Esophagus muscularis mucosa (tissue), 4 donors: ENCODE measurements at regions not wholly inside any gene's neighbourhood (a gene's known extent, or its start where the extent isn't known, plus 50 kb on each side); places are given as distances from the start of the nearest gene placed in this dataset.

Experiments
- DNase-seq: peaks from one replicate; pipeline ENCODE4 v3.0.0-alpha.2; 2017; ENCODE audit errors: extremely low spot score
- H3K27ac ChIP-seq, 4 donors: fragments of 200-600 bp; sonication (generic); replicated peaks in 1 of 4; 1 replicate in 3 of 4; 2 replicates in 1 of 4; pipeline ENCODE4 v1.5.1; 2016 to 2019; ENCODE audit warnings: mild to moderate bottlenecking in 1 of 4
- H3K27me3 ChIP-seq, 4 donors: fragments of 200-600 bp; sonication (generic); one replicate each; pipeline versions ENCODE4 v1.5.1 to v1.6.0; 2016 to 2019
- H3K36me3 ChIP-seq, 4 donors: fragments of 200-600 bp; sonication (generic); one replicate each; pipeline ENCODE4 v1.5.1; 2016 to 2019
- H3K4me1 ChIP-seq, 4 donors: fragments of 200-600 bp; sonication (generic); one replicate each; pipeline ENCODE4 v1.5.1; 2016 to 2019
- H3K4me3 ChIP-seq, 4 donors: fragments of 200-600 bp; sonication (generic); 1 replicate in 2 of 4; 2 replicates in 2 of 4; pipeline ENCODE4 v1.5.1; 2016 to 2019; ENCODE audit warnings: mild to moderate bottlenecking in 4 of 4, moderate library complexity in 1 of 4
- H3K9me3 ChIP-seq, 4 donors: fragments of 200-600 bp; sonication (generic); 1 replicate in 3 of 4; 2 replicates in 1 of 4; pipeline ENCODE4 v1.5.1; 2016 to 2019
- EP300 ChIP-seq: sonication (generic); formaldehyde crosslinking; IDR thresholded peaks from one replicate; pipeline ENCODE4 v1.6.1; 2017; ENCODE audit warnings: antibody characterized with exemption
- POLR2A ChIP-seq: fragments of 450-650 bp; IDR thresholded peaks from one replicate; pipeline ENCODE4 v1.6.1; 2017; ENCODE audit warnings: antibody characterized with exemption, moderate library complexity, mild to moderate bottlenecking, low read depth
- POLR2AphosphoS5 ChIP-seq, 2 donors: sonication (generic); formaldehyde crosslinking; IDR thresholded peaks; one replicate each; pipeline ENCODE4 v1.6.1; 2017; ENCODE audit warnings: antibody characterized with exemption in 2 of 2
- WGBS: methylation state at CpG from one replicate; pipeline ENCODE4 v1.1.5; 2018; 5-methylcytosine and 5-hydroxymethylcytosine counted together
- intact Hi-C: fragments of 100-400 bp; cut with DNase I; formaldehyde crosslinking; loops from one replicate; pipeline ENCODE4 v1.15.1; 2023
- TF ChIP-seq, protein P1 (sequence below), 3 experiments: fragments of 200-600 bp in 2 of 3; fragments of 450-650 bp in 1 of 3; sonication (generic) in 2 of 3; IDR thresholded peaks; one replicate each; pipeline ENCODE4 v1.5.1; 2017 to 2019; ENCODE audit warnings: antibody characterized with exemption in 3 of 3, mild to moderate bottlenecking in 2 of 3, moderate library complexity in 1 of 3

DNA sequence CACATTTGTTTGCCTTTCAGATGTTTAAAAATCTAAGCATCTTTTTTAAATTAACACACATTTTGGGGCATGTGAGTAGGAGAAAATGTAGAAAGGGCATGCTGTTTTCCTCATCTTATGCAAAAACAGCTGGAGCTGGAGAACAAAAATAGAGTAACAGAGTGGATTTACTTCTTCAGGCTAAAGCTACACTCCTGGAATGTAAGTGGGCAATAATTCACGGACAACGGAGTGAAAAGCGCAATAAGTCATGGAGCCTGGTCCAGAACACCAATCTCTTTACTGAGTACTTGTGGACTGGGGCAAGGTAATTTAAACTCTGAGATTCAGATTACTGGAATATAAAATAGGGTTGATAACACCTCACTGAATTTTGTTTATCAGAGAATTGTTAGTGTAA is 1018.8 kb upstream of the HS3ST1 start:
- no peak for DNase-seq
- WGBS, result 54% methylated on average over 3 of the region's 3 CpGs
- Histone ChIP-seq H3K27ac (no peak overlapping the region), H3K4me1 (no peaks in the 10 kb centered on the region), H3K27me3 (no peaks in the 10 kb centered on the region), H3K4me3 (no peak overlapping the region), H3K36me3 (no peaks in the 10 kb centered on the region), H3K9me3 (peaks cover 0 to 17% (median 12%) of the 10 kb centered on the region in 4 donors)
- intact Hi-C loops, result no loop called here
- TF ChIP-seq, protein P1, sequence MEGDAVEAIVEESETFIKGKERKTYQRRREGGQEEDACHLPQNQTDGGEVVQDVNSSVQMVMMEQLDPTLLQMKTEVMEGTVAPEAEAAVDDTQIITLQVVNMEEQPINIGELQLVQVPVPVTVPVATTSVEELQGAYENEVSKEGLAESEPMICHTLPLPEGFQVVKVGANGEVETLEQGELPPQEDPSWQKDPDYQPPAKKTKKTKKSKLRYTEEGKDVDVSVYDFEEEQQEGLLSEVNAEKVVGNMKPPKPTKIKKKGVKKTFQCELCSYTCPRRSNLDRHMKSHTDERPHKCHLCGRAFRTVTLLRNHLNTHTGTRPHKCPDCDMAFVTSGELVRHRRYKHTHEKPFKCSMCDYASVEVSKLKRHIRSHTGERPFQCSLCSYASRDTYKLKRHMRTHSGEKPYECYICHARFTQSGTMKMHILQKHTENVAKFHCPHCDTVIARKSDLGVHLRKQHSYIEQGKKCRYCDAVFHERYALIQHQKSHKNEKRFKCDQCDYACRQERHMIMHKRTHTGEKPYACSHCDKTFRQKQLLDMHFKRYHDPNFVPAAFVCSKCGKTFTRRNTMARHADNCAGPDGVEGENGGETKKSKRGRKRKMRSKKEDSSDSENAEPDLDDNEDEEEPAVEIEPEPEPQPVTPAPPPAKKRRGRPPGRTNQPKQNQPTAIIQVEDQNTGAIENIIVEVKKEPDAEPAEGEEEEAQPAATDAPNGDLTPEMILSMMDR (IDR thresholded peaks at IDR 0.05), result no peak
- TF ChIP-seq POLR2A (no peak), POLR2AphosphoS5 (IDR thresholded peaks at IDR 0.05) (no peak), EP300 (no peak)

DNA sequence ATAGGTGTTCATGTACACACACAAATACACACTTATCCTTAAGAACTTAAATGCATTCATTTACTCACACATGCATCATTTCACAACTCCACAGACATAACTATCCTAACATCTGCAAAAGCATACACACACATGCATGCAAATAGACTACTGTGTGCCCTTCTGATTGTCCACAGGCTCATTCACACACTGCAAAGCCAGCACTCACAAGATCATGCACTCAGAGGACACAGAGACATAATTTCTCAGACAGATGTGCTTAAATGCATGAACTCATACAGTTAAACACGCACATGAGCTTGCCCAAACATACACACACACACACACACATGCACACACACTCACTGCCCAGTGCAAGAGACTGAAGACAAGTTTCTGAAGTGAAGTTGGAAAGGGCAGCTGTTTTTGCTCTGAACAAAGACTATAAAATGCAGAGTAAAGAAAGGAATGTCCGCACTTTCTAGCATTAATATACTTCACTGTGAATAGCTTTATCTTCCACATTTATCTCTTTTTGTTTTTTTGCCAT is 1018.0 kb upstream of the HS3ST1 start:
- Histone ChIP-seq H3K9me3 (peaks cover 0 to 17% (median 9%) of the 10 kb centered on the region in 4 donors), H3K27ac (no peak overlapping the region), H3K4me1 (no peaks in the 10 kb centered on the region), H3K27me3 (no peaks in the 10 kb centered on the region), H3K4me3 (no peak overlapping the region), H3K36me3 (no peaks in the 10 kb centered on the region)
- 36% methylated on average over 2 of the region's 2 CpGs for WGBS
- DNase-seq, result no peak
- TF ChIP-seq EP300 (no peak), POLR2A (no peak), POLR2AphosphoS5 (IDR thresholded peaks at IDR 0.05) (no peak)
- TF ChIP-seq, protein P1 (IDR thresholded peaks at IDR 0.05), result no peak
- intact Hi-C loops, result no loop called here

DNA sequence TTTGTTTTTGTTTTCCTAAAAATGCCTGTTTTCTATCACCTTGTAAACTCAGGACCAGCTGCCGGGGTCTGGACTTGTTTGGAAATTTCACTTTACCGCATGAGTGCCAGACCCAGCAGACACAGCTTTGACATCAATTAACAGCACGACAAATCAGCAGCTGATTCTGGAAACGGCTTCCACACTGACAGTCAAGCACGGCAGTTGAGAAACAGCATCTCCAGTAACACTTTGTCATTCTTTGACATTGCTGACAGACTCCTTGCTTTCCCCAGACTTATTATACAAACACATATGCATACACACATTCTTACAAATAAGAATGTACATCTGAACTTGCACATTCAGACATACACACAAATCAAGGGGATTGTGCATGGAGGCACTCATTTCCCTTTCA is 1017.6 kb upstream of the HS3ST1 start:
- intact Hi-C loops, result no loop called here
- H3K36me3 ChIP-seq, result no peaks in the 10 kb centered on the region
- H3K27me3 ChIP-seq, result no peaks in the 10 kb centered on the region
- 14% methylated on average over 5 of the region's 5 CpGs for WGBS
- no peaks in the 10 kb centered on the region for H3K4me1 ChIP-seq
- no peak for TF ChIP-seq POLR2AphosphoS5 (IDR thresholded peaks at IDR 0.05)
- TF ChIP-seq EP300, result no peak
- TF ChIP-seq, protein P1 (IDR thresholded peaks at IDR 0.05), result no peak
- TF ChIP-seq POLR2A, result no peak
- H3K9me3 ChIP-seq, result peaks cover 0 to 13% (median 5%) of the 10 kb centered on the region in 4 donors
- no peak overlapping the region for H3K27ac ChIP-seq
- H3K4me3 ChIP-seq, result no peak overlapping the region
- DNase-seq, result no peak

DNA sequence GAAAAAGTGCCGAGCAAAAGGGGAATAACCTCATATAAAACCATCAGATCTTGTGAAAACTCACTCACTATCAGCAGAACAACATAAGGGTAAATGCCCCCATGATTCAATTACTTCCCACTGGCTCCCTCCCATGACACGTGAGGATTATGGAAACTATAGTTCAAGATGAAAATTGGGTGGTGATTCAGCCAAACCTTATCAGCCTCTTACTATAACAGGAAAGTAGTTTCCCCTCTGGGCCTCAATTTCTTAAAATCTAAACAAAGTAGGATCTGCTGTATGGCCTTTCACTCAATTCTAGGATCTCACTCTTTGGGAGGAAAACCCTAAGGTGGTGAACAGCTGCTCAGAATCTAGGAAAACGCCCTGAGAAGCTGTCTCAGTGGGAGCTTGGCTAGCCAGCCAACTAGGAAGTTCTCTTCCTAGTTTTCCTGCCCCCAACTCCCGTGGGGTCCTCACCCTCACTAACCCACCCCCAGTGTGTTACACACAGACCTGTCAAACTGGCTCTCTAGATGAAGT is 1017.1 kb upstream of the HS3ST1 start:
- no peak for TF ChIP-seq POLR2AphosphoS5 (IDR thresholded peaks at IDR 0.05)
- TF ChIP-seq POLR2A, result no peak
- TF ChIP-seq EP300, result no peak
- TF ChIP-seq, protein P1 (IDR thresholded peaks at IDR 0.05), result no peak
- 40% methylated on average over 3 of the region's 4 CpGs for WGBS
- DNase-seq, result no peak
- Histone ChIP-seq H3K4me3 (no peak overlapping the region), H3K9me3 (peaks cover 0 to 8% (median 1%) of the 10 kb centered on the region in 4 donors), H3K36me3 (no peaks in the 10 kb centered on the region), H3K27me3 (no peaks in the 10 kb centered on the region), H3K4me1 (no peaks in the 10 kb centered on the region), H3K27ac (no peak overlapping the region)
- intact Hi-C loops, result no loop called here
